K562 (cell line): ENCODE measurements at regions not wholly inside any gene's neighbourhood (a gene's known extent, or its start where the extent isn't known, plus 50 kb on each side); places are given as distances from the start of the nearest gene placed in this dataset.

Experiments used
- ATAC-seq: fragments of 200-7000 bp; cut with Tn5 transposase; 3 replicates; pipeline ENCODE4 v1.9.1; 2020; ENCODE audit warnings: moderate library complexity
- BruUV-seq: library from RNA; stranded (reverse); fragments of 400-500 nt; replicated peaks from 2 replicates; lab custom pipeline; 2021; lab: Mats Ljungman, UMichigan
- CTCF ChIA-PET: fragments of 300-600 bp; formaldehyde crosslinking; extraction: SDS; loops from one replicate; lab custom pipeline; 2021; ENCODE audit warnings: low intra/inter-chr PET ratio; lab: Yijun Ruan, JAX
- POLR2A ChIA-PET: fragments of 300-600, 350-650 bp; sonication (Branson Sonifier 250); formaldehyde crosslinking; extraction: SDS; loops from one replicate; lab custom pipeline; 2021; ENCODE audit warnings: antibody characterized with exemption, inconsistent platforms; lab: Yijun Ruan, JAX
- DNase-seq, 4 experiments: peaks; one replicate each; pipeline versions ENCODE4 v3.0.0 to v3.0.0-alpha.2; 2011 to 2018; ENCODE audit warnings: low spot score in 3 of 4, mixed read lengths in 3 of 4; ENCODE audit errors: extremely low read depth in 1 of 4
- FAIRE-seq: peaks from 2 replicates; lab custom pipeline; 2011; peaks lifted over from hg19 to GRCh38; lab: Jason Lieb, UNC
- H2AFZ ChIP-seq: 2 replicates; pipeline ENCODE4 v1.6.0; 2011; ENCODE audit warnings: low read depth, low read length, control low read depth, inconsistent platforms
- H3K27ac ChIP-seq: fragments of 200-600 bp; 3 replicates; pipeline ENCODE4 v1.8.0; 2011; ENCODE audit warnings: low read depth, mild to moderate bottlenecking, control low read depth, inconsistent platforms, low read length, moderate library complexity, mixed read lengths; ENCODE audit errors: extremely low read depth
- H3K27me3 ChIP-seq, 2 experiments: fragments of 300-600 bp in 1 of 2; 2 replicates in 1 of 2; 3 replicates in 1 of 2; pipeline versions ENCODE4 v1.6.0 to v1.8.0; 2011; ENCODE audit warnings: inconsistent platforms in 2 of 2, low read length in 2 of 2, mild to moderate bottlenecking in 1 of 2, mixed read lengths in 1 of 2, moderate library complexity in 1 of 2; ENCODE audit not compliant: control insufficient read depth in 2 of 2, insufficient read depth in 2 of 2
- H3K36me3 ChIP-seq: fragments of 300-600 bp; 3 replicates; pipeline ENCODE4 v1.8.0; 2011; ENCODE audit warnings: mild to moderate bottlenecking, low read length, inconsistent platforms; ENCODE audit not compliant: control insufficient read depth, insufficient read depth
- H3K4me1 ChIP-seq, 2 experiments: fragments of 200-600 bp in 1 of 2; replicated peaks in 1 of 2; 2 replicates in 1 of 2; 3 replicates in 1 of 2; pipeline versions ENCODE4 v1.5.1 to v1.8.0; 2011; ENCODE audit warnings: inconsistent platforms in 2 of 2, low read length in 2 of 2, mild to moderate bottlenecking in 1 of 2, mixed read lengths in 1 of 2, moderate library complexity in 1 of 2; ENCODE audit not compliant: control insufficient read depth in 2 of 2, insufficient read depth in 2 of 2
- H3K4me2 ChIP-seq: 2 replicates; pipeline ENCODE4 v1.6.1; 2011; ENCODE audit warnings: low read length, control low read depth, inconsistent platforms, mixed read lengths; ENCODE audit not compliant: insufficient read depth
- H3K4me3 ChIP-seq: fragments of 200-600 bp; sonication (generic), shearing (Covaris generic); 2 replicates; pipeline ENCODE4 v1.5.1; 2016; ENCODE audit warnings: control low read depth, inconsistent platforms
- H3K79me2 ChIP-seq: fragments of 200-600 bp; 3 replicates; pipeline ENCODE4 v1.8.0; 2011; ENCODE audit warnings: low read length, inconsistent platforms; ENCODE audit not compliant: control insufficient read depth, insufficient read depth
- H3K9ac ChIP-seq, 2 experiments: 2 replicates each; pipeline versions ENCODE4 v1.6.0 to v1.6.1; 2011; ENCODE audit warnings: low read depth in 2 of 2, low read length in 2 of 2, control low read depth in 1 of 2, inconsistent platforms in 1 of 2, mild to moderate bottlenecking in 1 of 2, mixed read lengths in 1 of 2; ENCODE audit not compliant: insufficient read depth in 1 of 2
- H3K9me1 ChIP-seq: one replicate; pipeline ENCODE4 v1.6.0; 2011; ENCODE audit warnings: inconsistent platforms, mild to moderate bottlenecking, low read length, moderate library complexity; ENCODE audit not compliant: control insufficient read depth, insufficient read depth
- H3K9me3 ChIP-seq: replicated peaks from 2 replicates; pipeline ENCODE4 v1.5.1; 2011; ENCODE audit warnings: low read depth, low read length, inconsistent platforms; ENCODE audit not compliant: control insufficient read depth, insufficient read depth
- H4K20me1 ChIP-seq: replicated peaks from 2 replicates; pipeline ENCODE4 v1.6.1; 2011; ENCODE audit warnings: low read length, inconsistent platforms, mixed read lengths; ENCODE audit not compliant: control insufficient read depth, insufficient read depth
- BHLHE40 ChIP-seq: IDR thresholded peaks from 2 replicates; pipeline ENCODE4 v1.6.1; 2011; ENCODE audit warnings: low read length, improper control_type of control experiment
- ETS2 ChIP-seq: IDR thresholded peaks from 2 replicates; pipeline ENCODE4 v1.6.1; 2016; ENCODE audit warnings: borderline replicate concordance, missing genetic modification characterization, mild to moderate bottlenecking, moderate library complexity, missing compliant biosample characterization; ENCODE audit not compliant: poor library complexity, severe bottlenecking
- GATAD2A ChIP-seq: fragments of 450-650 bp; IDR thresholded peaks from 2 replicates; pipeline ENCODE4 v1.6.1; 2017
- HEY1 ChIP-seq: fragments of 250-450 bp; sonication (Bioruptor Pico); IDR thresholded peaks from 2 replicates; pipeline ENCODE4 v1.5.0; 2020; ENCODE audit warnings: mild to moderate bottlenecking, moderate library complexity, borderline replicate concordance
- L3MBTL2 ChIP-seq: fragments of 450-650 bp; IDR thresholded peaks from 2 replicates; pipeline ENCODE4 v1.6.1; 2016; ENCODE audit warnings: mild to moderate bottlenecking, moderate library complexity
- MCM2 ChIP-seq: fragments of 450-650 bp; IDR thresholded peaks from 2 replicates; pipeline ENCODE4 v1.6.1; 2017; ENCODE audit warnings: low read depth, mild to moderate bottlenecking
- MCM7 ChIP-seq, 2 experiments: fragments of 450-650 bp; IDR thresholded peaks; 2 replicates each; pipeline ENCODE4 v1.6.1; 2016 to 2018
- NCOA2 ChIP-seq, 2 experiments: fragments of 450-650 bp; IDR thresholded peaks; 2 replicates each; pipeline ENCODE4 v1.6.1; 2018; ENCODE audit warnings: mild to moderate bottlenecking in 2 of 2, moderate library complexity in 1 of 2; ENCODE audit not compliant: partially characterized antibody in 2 of 2
- NONO ChIP-seq, 2 experiments: fragments of 200-400 bp in 1 of 2; fragments of 450-650 bp in 1 of 2; formaldehyde crosslinking in 1 of 2; IDR thresholded peaks; 2 replicates each; pipeline ENCODE4 v1.6.1; 2017; ENCODE audit warnings: low read depth in 2 of 2, mild to moderate bottlenecking in 2 of 2, moderate library complexity in 2 of 2, low read length in 1 of 2
- RAD51 ChIP-seq: fragments of 450-650 bp; IDR thresholded peaks from 2 replicates; pipeline ENCODE4 v1.7.1; 2016; ENCODE audit warnings: low read depth, mild to moderate bottlenecking, borderline replicate concordance
- SMAD3 ChIP-seq: fragments of 450-650 bp; formaldehyde crosslinking; conservative IDR thresholded peaks from 2 replicates; pipeline ENCODE4 v1.4.0; 2020; ENCODE audit warnings: mild to moderate bottlenecking
- SP1 ChIP-seq: sonication (generic); formaldehyde crosslinking; IDR thresholded peaks from 2 replicates; pipeline ENCODE4 v1.8.1; 2022; ENCODE audit warnings: mild to moderate bottlenecking, missing genetic modification reagents
- SRSF7 ChIP-seq: fragments of 200-400 bp; formaldehyde crosslinking; optimal IDR thresholded peaks from 2 replicates; pipeline ENCODE3; 2017; ENCODE audit warnings: mild to moderate bottlenecking, low read depth, low read length
- STAT5B ChIP-seq: fragments of 250-450 bp; sonication (Bioruptor Pico); IDR thresholded peaks from 2 replicates; pipeline ENCODE4 v1.8.0; 2021; ENCODE audit warnings: mild to moderate bottlenecking, inconsistent platforms
- TFAM ChIP-seq: fragments of 250-450 bp; sonication (Bioruptor Pico); conservative IDR thresholded peaks from 2 replicates; pipeline ENCODE4 v1.5.0; 2021; ENCODE audit warnings: mild to moderate bottlenecking, moderate library complexity
- TOE1 ChIP-seq, 2 experiments: fragments of 450-650 bp in 1 of 2; sonication (generic) in 1 of 2; formaldehyde crosslinking in 1 of 2; IDR thresholded peaks; 2 replicates each; pipeline versions ENCODE4 v1.7.1 to v1.8.0; 2016 to 2022; ENCODE audit warnings: borderline replicate concordance in 2 of 2, mild to moderate bottlenecking in 2 of 2, antibody characterized with exemption in 1 of 2, inconsistent platforms in 1 of 2, low read depth in 1 of 2, missing genetic modification reagents in 1 of 2, moderate library complexity in 1 of 2
- ZNF57 ChIP-seq: fragments of 450-650 bp; formaldehyde crosslinking; IDR thresholded peaks from 2 replicates; pipeline ENCODE4 v1.4.0; 2020; ENCODE audit warnings: mild to moderate bottlenecking, moderate library complexity
- ZNF717 ChIP-seq: fragments of 250-450 bp; sonication (Bioruptor Pico); IDR thresholded peaks from 2 replicates; pipeline ENCODE4 v1.5.0; 2021
- ZNF764 ChIP-seq: fragments of 250-450 bp; sonication (Bioruptor Pico); IDR thresholded peaks from 2 replicates; pipeline ENCODE4 v1.4.0; 2020; ENCODE audit warnings: low read depth, mild to moderate bottlenecking, moderate library complexity
- WGBS: fragments of 100-300 bp; shearing (Covaris generic); methylation state at CpG from one replicate; pipeline ENCODE4 v1.1.6; 2016; ENCODE audit warnings: low coverage, mixed read lengths; ENCODE audit not compliant: insufficient coverage; ENCODE audit errors: missing lambda C conversion rate; 5-methylcytosine and 5-hydroxymethylcytosine counted together
- in situ Hi-C: fragments of 300-500 bp; cut with MboI; formaldehyde crosslinking; loops from 4 replicates; pipeline ENCODE4 v1.15.0; 2018; ENCODE audit warnings: inconsistent platforms, mixed read lengths
- intact Hi-C: fragments of 100-400 bp; cut with micrococcal nuclease; formaldehyde crosslinking; loops from 2 replicates; pipeline ENCODE4 v1.14.2; 2022
- TF ChIP-seq, protein P1 (sequence below): fragments of 250-450 bp; sonication (Bioruptor Pico); IDR thresholded peaks from 2 replicates; pipeline ENCODE4 v1.8.0; 2021; ENCODE audit warnings: moderate library complexity, mild to moderate bottlenecking, inconsistent platforms

DNA sequence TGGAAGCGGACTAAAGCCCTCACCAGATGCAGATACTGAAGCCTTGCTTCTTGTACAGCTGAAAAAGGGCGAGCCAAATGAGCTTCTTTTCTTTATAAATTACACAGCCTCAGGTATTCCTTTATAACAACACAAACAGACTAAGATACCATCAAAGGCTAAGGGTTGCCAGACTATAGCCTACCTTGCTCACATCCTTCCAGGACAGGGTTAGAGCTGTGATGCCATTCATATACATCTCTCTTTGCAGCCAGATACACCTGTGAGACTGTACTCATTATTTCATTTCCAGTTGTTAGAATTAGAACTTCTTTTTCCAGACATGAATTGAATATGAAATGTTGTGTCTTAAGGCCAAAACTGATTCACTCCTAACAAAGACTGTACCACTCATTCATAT lies 262.8 kb upstream of the NR2F2 start (continued):
- TF ChIP-seq RAD51, result no peak

- Histone ChIP-seq H2AFZ (no peak overlapping the region), H3K9me1 (no peaks in the 10 kb centered on the region), H3K4me1 (peaks cover 0 to 7% of the 10 kb centered on the region in 2 experiments; a peak in 3 of 5 replicates), H3K27me3 (no peaks in the 10 kb centered on the region), H3K4me2 (no peak overlapping the region), H3K36me3 (no peaks in the 10 kb centered on the region), H3K4me3 (no peak overlapping the region), H3K27ac (no peak overlapping the region), H3K9ac (no peak overlapping the region), H3K9me3 (no peaks in the 10 kb centered on the region; the same call in 1 of the 2 replicates), H3K79me2 (no peaks in the 10 kb centered on the region), H4K20me1 (no peaks in the 10 kb centered on the region)
- no TSS peak for BruUV-seq
- DNase-seq (no peak), ATAC-seq (no peak), FAIRE-seq (no peak)
- in situ Hi-C loops, result no loop called here
- POLR2A ChIA-PET, result interaction anchor here (0.7 kb wide), 1 partner anchor 205 kb away, joined by 3 read pairs; no protein-coding TSS in a partner anchor
- 60% methylated on average over 3 of the region's 3 CpGs for WGBS
- TF ChIP-seq HEY1 (CRISPR knock-in tag) (no peak), ZNF717 (no peak), BHLHE40 (no peak), TOE1 (IDR thresholded peaks at IDR 0.05; ENCODE audit: borderline replicate concordance) (no peak), TOE1 (CRISPR knock-in tag; IDR thresholded peaks at IDR 0.05; ENCODE audit: borderline replicate concordance, low read depth) (no peak), MCM7 (IDR thresholded peaks at IDR 0.05) (no peak), MCM2 (no peak), ZNF764 (CRISPR knock-in tag) (no peak), STAT5B (CRISPR knock-in tag) (no peak), TFAM (CRISPR knock-in tag) (no peak), ETS2 (tag) (no peak), SP1 (CRISPR knock-in tag) (no peak), NCOA2 (IDR thresholded peaks at IDR 0.05; ENCODE audit: partially characterized antibody in 2 of 2) (no peak), L3MBTL2 (no peak), ZNF57 (CRISPR knock-in tag) (no peak), SMAD3 (CRISPR knock-in tag) (no peak), GATAD2A (no peak), NONO (IDR thresholded peaks at IDR 0.05; ENCODE audit: low read depth in 2 of 2, low read length in 1 of 2) (no peak), SRSF7 (no peak)
- TF ChIP-seq, protein P1, sequence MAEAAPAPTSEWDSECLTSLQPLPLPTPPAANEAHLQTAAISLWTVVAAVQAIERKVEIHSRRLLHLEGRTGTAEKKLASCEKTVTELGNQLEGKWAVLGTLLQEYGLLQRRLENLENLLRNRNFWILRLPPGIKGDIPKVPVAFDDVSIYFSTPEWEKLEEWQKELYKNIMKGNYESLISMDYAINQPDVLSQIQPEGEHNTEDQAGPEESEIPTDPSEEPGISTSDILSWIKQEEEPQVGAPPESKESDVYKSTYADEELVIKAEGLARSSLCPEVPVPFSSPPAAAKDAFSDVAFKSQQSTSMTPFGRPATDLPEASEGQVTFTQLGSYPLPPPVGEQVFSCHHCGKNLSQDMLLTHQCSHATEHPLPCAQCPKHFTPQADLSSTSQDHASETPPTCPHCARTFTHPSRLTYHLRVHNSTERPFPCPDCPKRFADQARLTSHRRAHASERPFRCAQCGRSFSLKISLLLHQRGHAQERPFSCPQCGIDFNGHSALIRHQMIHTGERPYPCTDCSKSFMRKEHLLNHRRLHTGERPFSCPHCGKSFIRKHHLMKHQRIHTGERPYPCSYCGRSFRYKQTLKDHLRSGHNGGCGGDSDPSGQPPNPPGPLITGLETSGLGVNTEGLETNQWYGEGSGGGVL (CRISPR knock-in tag), result no peak
- CTCF ChIA-PET, result no interaction called here
- intact Hi-C loops, result no loop called here
Observed at GRCh38 chr15:96068897-96069296, 261.6 kb upstream of the NR2F2 start.
